GM23338 (cell line): ENCODE measurements at regions not wholly inside any gene's neighbourhood (a gene's known extent, or its start where the extent isn't known, plus 50 kb on each side); places are given as distances from the start of the nearest gene placed in this dataset.

ENCODE experiments used
- ATAC-seq: fragments of 200-7000 bp; cut with Tn5 transposase; 3 replicates; pipeline ENCODE4 v1.9.1; 2020
- DNase-seq: peaks from one replicate; pipeline ENCODE4 v3.0.0-alpha.2; 2015; ENCODE audit warnings: low spot score
- H2AFZ ChIP-seq: fragments of 200-600 bp; sonication (generic); 2 replicates; pipeline ENCODE4 v1.8.0; 2016; ENCODE audit warnings: antibody characterized with exemption, mild to moderate bottlenecking, moderate library complexity
- H3F3A ChIP-seq: fragments of 200-600 bp; sonication (generic); replicated peaks from 2 replicates; pipeline ENCODE4 v1.8.0; 2017; ENCODE audit warnings: antibody characterized with exemption, mixed run types, low read depth
- H3K27ac ChIP-seq: fragments of 200-600 bp; sonication (generic); 2 replicates; pipeline ENCODE4 v1.6.1; 2016; ENCODE audit warnings: low read depth
- H3K27me3 ChIP-seq: fragments of 200-600 bp; sonication (generic); 2 replicates; pipeline ENCODE4 v1.8.0; 2016; ENCODE audit warnings: mild to moderate bottlenecking, mixed run types, moderate library complexity; ENCODE audit not compliant: insufficient read depth
- H3K36me3 ChIP-seq: fragments of 200-600 bp; sonication (generic); 2 replicates; pipeline ENCODE4 v1.8.0; 2016; ENCODE audit warnings: mild to moderate bottlenecking; ENCODE audit not compliant: insufficient read depth
- H3K4me1 ChIP-seq: fragments of 200-600 bp; sonication (generic); 2 replicates; pipeline ENCODE4 v1.8.0; 2016; ENCODE audit warnings: mild to moderate bottlenecking, moderate library complexity; ENCODE audit not compliant: insufficient read depth
- H3K4me2 ChIP-seq: fragments of 200-600 bp; sonication (generic); 2 replicates; pipeline ENCODE4 v1.7.1; 2017; ENCODE audit warnings: mixed run types
- H3K4me3 ChIP-seq: fragments of 200-600 bp; sonication (generic); 2 replicates; pipeline ENCODE4 v1.6.1; 2016; ENCODE audit warnings: mixed run types
- H3K79me2 ChIP-seq: fragments of 200-600 bp; sonication (generic); replicated peaks from 2 replicates; pipeline ENCODE4 v1.8.0; 2017; ENCODE audit warnings: mild to moderate bottlenecking; ENCODE audit not compliant: insufficient read depth
- H3K9me2 ChIP-seq: fragments of 200-600 bp; sonication (generic); 2 replicates; pipeline ENCODE4 v1.8.0; 2017; ENCODE audit not compliant: insufficient read depth
- H4K20me1 ChIP-seq: fragments of 200-600 bp; sonication (generic); replicated peaks from 2 replicates; pipeline ENCODE4 v1.8.0; 2017; ENCODE audit warnings: mild to moderate bottlenecking; ENCODE audit not compliant: insufficient read depth
- H3K27ac Mint-ChIP-seq: 2 replicates; pipeline ENCODE4 v1.8.0; 2020; ENCODE audit warnings: inconsistent platforms, mild to moderate bottlenecking, moderate library complexity, mixed read lengths
- H3K27me3 Mint-ChIP-seq: 3 replicates; pipeline ENCODE4 v1.8.0; 2022; ENCODE audit warnings: low read depth, mild to moderate bottlenecking, moderate library complexity, mixed read lengths, inconsistent platforms; ENCODE audit not compliant: insufficient read depth, poor library complexity
- H3K36me3 Mint-ChIP-seq: 3 replicates; pipeline ENCODE4 v1.8.0; 2021; ENCODE audit warnings: low read depth, mild to moderate bottlenecking, inconsistent platforms, moderate library complexity, mixed read lengths
- H3K4me1 Mint-ChIP-seq: 3 replicates; pipeline ENCODE4 v1.8.0; 2020; ENCODE audit warnings: mild to moderate bottlenecking, inconsistent platforms, mixed read lengths
- H3K4me3 Mint-ChIP-seq: 3 replicates; pipeline ENCODE4 v1.8.0; 2021; ENCODE audit warnings: moderate library complexity, mild to moderate bottlenecking, inconsistent platforms, mixed read lengths
- H3K9me3 Mint-ChIP-seq: 3 replicates; pipeline ENCODE4 v1.8.0; 2020; ENCODE audit warnings: moderate library complexity, mild to moderate bottlenecking, inconsistent platforms, mixed read lengths
- CREB1 ChIP-seq: fragments of 250-450 bp; sonication (Bioruptor Pico); IDR thresholded peaks from 2 replicates; pipeline ENCODE4 v1.5.0; 2020; ENCODE audit warnings: low read depth, mild to moderate bottlenecking, moderate library complexity
- EZH2 ChIP-seq: fragments of 200-600 bp; sonication (generic); IDR thresholded peaks from one replicate; pipeline ENCODE4 v1.8.0; 2017; ENCODE audit warnings: antibody characterized with exemption, mild to moderate bottlenecking, low read depth; ENCODE audit not compliant: unreplicated experiment
- NANOG ChIP-seq: IDR thresholded peaks from 2 replicates; pipeline ENCODE4 v1.6.1; 2016; ENCODE audit warnings: antibody characterized with exemption, borderline replicate concordance
- POLR2AphosphoS5 ChIP-seq: IDR thresholded peaks from 2 replicates; pipeline ENCODE4 v1.6.1; 2016; ENCODE audit warnings: antibody characterized with exemption, low read depth
- ZNF114 ChIP-seq: fragments of 250-450 bp; sonication (Bioruptor Pico); IDR thresholded peaks from 2 replicates; pipeline ENCODE4 v1.5.0; 2020; ENCODE audit warnings: mild to moderate bottlenecking, moderate library complexity
- ZNF331 ChIP-seq: fragments of 250-450 bp; sonication (Bioruptor Pico); IDR thresholded peaks from 2 replicates; pipeline ENCODE4 v1.5.0; 2020; ENCODE audit warnings: low read depth, mild to moderate bottlenecking, moderate library complexity
- TF ChIP-seq, protein P1 (sequence below): fragments of 250-450 bp; sonication (Bioruptor Pico); IDR thresholded peaks from 2 replicates; pipeline ENCODE4 v1.5.0; 2020; ENCODE audit warnings: mild to moderate bottlenecking, moderate library complexity

GRCh38 chr2:172376505-172377125, 50.8 kb upstream of the ITGA6 start (continued):
- TF ChIP-seq POLR2AphosphoS5 (no peak), EZH2 (no peak)
- TF ChIP-seq, protein P1, sequence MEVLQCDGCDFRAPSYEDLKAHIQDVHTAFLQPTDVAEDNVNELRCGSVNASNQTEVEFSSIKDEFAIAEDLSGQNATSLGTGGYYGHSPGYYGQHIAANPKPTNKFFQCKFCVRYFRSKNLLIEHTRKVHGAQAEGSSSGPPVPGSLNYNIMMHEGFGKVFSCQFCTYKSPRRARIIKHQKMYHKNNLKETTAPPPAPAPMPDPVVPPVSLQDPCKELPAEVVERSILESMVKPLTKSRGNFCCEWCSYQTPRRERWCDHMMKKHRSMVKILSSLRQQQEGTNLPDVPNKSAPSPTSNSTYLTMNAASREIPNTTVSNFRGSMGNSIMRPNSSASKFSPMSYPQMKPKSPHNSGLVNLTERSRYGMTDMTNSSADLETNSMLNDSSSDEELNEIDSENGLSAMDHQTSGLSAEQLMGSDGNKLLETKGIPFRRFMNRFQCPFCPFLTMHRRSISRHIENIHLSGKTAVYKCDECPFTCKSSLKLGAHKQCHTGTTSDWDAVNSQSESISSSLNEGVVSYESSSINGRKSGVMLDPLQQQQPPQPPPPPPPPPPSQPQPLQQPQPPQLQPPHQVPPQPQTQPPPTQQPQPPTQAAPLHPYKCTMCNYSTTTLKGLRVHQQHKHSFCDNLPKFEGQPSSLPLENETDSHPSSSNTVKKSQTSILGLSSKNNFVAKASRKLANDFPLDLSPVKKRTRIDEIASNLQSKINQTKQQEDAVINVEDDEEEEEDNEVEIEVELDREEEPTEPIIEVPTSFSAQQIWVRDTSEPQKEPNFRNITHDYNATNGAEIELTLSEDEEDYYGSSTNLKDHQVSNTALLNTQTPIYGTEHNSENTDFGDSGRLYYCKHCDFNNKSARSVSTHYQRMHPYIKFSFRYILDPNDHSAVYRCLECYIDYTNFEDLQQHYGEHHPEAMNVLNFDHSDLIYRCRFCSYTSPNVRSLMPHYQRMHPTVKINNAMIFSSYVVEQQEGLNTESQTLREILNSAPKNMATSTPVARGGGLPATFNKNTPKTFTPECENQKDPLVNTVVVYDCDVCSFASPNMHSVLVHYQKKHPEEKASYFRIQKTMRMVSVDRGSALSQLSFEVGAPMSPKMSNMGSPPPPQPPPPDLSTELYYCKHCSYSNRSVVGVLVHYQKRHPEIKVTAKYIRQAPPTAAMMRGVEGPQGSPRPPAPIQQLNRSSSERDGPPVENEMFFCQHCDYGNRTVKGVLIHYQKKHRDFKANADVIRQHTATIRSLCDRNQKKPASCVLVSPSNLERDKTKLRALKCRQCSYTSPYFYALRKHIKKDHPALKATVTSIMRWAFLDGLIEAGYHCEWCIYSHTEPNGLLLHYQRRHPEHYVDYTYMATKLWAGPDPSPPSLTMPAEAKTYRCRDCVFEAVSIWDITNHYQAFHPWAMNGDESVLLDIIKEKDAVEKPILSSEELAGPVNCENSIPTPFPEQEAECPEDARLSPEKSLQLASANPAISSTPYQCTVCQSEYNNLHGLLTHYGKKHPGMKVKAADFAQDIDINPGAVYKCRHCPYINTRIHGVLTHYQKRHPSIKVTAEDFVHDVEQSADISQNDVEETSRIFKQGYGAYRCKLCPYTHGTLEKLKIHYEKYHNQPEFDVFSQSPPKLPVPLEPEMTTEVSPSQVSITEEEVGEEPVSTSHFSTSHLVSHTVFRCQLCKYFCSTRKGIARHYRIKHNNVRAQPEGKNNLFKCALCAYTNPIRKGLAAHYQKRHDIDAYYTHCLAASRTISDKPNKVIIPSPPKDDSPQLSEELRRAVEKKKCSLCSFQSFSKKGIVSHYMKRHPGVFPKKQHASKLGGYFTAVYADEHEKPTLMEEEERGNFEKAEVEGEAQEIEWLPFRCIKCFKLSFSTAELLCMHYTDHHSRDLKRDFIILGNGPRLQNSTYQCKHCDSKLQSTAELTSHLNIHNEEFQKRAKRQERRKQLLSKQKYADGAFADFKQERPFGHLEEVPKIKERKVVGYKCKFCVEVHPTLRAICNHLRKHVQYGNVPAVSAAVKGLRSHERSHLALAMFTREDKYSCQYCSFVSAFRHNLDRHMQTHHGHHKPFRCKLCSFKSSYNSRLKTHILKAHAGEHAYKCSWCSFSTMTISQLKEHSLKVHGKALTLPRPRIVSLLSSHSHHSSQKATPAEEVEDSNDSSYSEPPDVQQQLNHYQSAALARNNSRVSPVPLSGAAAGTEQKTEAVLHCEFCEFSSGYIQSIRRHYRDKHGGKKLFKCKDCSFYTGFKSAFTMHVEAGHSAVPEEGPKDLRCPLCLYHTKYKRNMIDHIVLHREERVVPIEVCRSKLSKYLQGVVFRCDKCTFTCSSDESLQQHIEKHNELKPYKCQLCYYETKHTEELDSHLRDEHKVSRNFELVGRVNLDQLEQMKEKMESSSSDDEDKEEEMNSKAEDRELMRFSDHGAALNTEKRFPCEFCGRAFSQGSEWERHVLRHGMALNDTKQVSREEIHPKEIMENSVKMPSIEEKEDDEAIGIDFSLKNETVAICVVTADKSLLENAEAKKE = no peak

DNA sequence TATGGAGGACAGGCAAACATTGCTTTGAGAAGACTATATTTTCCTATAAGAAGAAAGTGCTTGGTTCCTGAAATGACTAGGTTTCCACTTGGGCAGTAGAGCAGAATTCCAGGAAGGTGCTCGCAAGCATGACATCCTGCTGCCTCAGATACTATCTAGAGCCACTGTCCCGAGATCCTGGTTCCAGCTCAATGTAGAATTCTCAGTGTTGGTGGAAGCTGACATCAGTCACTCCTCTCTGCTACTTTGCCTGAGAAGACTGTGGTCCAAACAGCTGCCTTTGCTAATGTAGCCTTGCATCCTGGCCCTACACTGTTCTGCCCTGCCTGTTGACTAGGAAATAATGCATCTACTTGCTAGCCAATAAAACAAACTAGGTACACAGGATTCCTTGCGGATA, 50.0 kb upstream of the ITGA6 start:
- Histone ChIP-seq H3K4me3 (no peak overlapping the region), H2AFZ (no peak overlapping the region), H3F3A (peaks cover 21% of the 10 kb centered on the region), H4K20me1 (no peaks in the 10 kb centered on the region), H3K4me1 (peaks cover 16% of the 10 kb centered on the region), H3K27me3 (no peaks in the 10 kb centered on the region), H3K36me3 (no peaks in the 10 kb centered on the region), H3K4me2 (no peak overlapping the region), H3K79me2 (no peaks in the 10 kb centered on the region), H3K9me2 (peaks cover 10% of the 10 kb centered on the region; the same call in 1 of the 2 replicates), H3K27ac (no peak overlapping the region)
- Mint-ChIP-seq H3K27ac (no peak overlapping the region), H3K4me3 (no peak overlapping the region), H3K27me3 (peaks cover 15% of the 10 kb centered on the region), H3K9me3 (peaks cover 18% of the 10 kb centered on the region), H3K4me1 (peaks cover 40% of the 10 kb centered on the region), H3K36me3 (peaks cover 20% of the 10 kb centered on the region)
- ATAC-seq (no peak), DNase-seq (no peak)
- no peak for TF ChIP-seq NANOG
- no peak for TF ChIP-seq ZNF331 (CRISPR knock-in tag)
- no peak for TF ChIP-seq POLR2AphosphoS5
- TF ChIP-seq ZNF114 (CRISPR knock-in tag) = no peak
- TF ChIP-seq, protein P1 = no peak
- no peak for TF ChIP-seq CREB1 (CRISPR knock-in tag)
